Thoracic aorta (tissue), 2 donors: ENCODE measurements at regions not wholly inside any gene's neighbourhood (a gene's known extent, or its start where the extent isn't known, plus 50 kb on each side); places are given as distances from the start of the nearest gene placed in this dataset.

Experiments
- ATAC-seq: fragments of 150-250 bp; one replicate; pipeline ENCODE4 v1.8.0; 2017; ENCODE audit warnings: low read depth; ENCODE audit not compliant: insufficient number of reproducible peaks, low FRiP score
- DNase-seq: peaks from one replicate; pipeline ENCODE4 v3.0.0-alpha.2; 2020; ENCODE audit warnings: low spot score
- H3K27ac ChIP-seq, 2 donors: fragments of 200-600 bp; sonication (generic); 1 replicate in 1 of 2; 2 replicates in 1 of 2; pipeline ENCODE4 v1.5.1; 2016; ENCODE audit warnings: mild to moderate bottlenecking in 2 of 2, moderate library complexity in 2 of 2
- H3K27me3 ChIP-seq: fragments of 200-600 bp; sonication (generic); replicated peaks from 2 replicates; pipeline ENCODE4 v1.6.0; 2016; ENCODE audit warnings: mild to moderate bottlenecking; ENCODE audit not compliant: insufficient read depth
- H3K36me3 ChIP-seq: fragments of 200-600 bp; sonication (generic); one replicate; pipeline ENCODE4 v1.5.1; 2016
- H3K4me1 ChIP-seq, 2 donors: fragments of 200-600 bp; sonication (generic); 1 replicate in 1 of 2; 2 replicates in 1 of 2; pipeline versions ENCODE4 v1.5.1 to v1.6.0; 2016; ENCODE audit warnings: low read depth in 2 of 2, mild to moderate bottlenecking in 1 of 2; ENCODE audit not compliant: control insufficient read depth in 1 of 2
- H3K4me3 ChIP-seq: fragments of 200-600 bp; sonication (generic); 2 replicates; pipeline ENCODE4 v1.5.1; 2016; ENCODE audit warnings: mild to moderate bottlenecking
- H3K9me3 ChIP-seq: fragments of 200-600 bp; sonication (generic); 2 replicates; pipeline ENCODE4 v1.5.1; 2016
- TF ChIP-seq, protein P1 (sequence below): fragments of 200-600 bp; sonication (generic); IDR thresholded peaks from one replicate; pipeline ENCODE4 v1.5.1; 2019; ENCODE audit warnings: antibody characterized with exemption

DNA sequence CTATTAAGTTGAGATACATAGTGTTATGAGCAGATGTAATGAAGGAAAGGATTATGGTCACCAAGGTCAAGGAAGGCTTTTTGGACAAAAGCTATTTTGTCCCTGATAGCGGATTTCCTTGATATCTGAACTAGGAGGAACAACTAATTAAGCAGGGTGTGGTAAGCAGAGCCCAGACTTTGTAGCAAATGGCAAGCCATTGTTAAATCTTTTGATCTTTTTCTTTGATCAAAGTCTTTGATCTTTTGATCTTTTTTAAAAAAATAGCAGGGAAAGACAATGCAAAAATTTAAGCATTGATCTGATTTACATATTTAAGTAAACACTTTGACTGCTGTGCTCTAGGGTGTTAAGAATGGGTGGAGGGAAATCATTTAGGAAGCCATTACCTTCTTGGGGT lies 1242.0 kb downstream of the MAT2B start:
- Histone ChIP-seq H3K27ac (no peak overlapping the region), H3K9me3 (no peaks in the 10 kb centered on the region), H3K27me3 (no peaks in the 10 kb centered on the region), H3K4me3 (no peak overlapping the region), H3K4me1 (no peaks in the 10 kb centered on the region), H3K36me3 (no peaks in the 10 kb centered on the region)
- ATAC-seq (no peak), DNase-seq (no peak)
- TF ChIP-seq, protein P1, sequence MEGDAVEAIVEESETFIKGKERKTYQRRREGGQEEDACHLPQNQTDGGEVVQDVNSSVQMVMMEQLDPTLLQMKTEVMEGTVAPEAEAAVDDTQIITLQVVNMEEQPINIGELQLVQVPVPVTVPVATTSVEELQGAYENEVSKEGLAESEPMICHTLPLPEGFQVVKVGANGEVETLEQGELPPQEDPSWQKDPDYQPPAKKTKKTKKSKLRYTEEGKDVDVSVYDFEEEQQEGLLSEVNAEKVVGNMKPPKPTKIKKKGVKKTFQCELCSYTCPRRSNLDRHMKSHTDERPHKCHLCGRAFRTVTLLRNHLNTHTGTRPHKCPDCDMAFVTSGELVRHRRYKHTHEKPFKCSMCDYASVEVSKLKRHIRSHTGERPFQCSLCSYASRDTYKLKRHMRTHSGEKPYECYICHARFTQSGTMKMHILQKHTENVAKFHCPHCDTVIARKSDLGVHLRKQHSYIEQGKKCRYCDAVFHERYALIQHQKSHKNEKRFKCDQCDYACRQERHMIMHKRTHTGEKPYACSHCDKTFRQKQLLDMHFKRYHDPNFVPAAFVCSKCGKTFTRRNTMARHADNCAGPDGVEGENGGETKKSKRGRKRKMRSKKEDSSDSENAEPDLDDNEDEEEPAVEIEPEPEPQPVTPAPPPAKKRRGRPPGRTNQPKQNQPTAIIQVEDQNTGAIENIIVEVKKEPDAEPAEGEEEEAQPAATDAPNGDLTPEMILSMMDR: no peak

- DNase-seq (no peak), ATAC-seq (no peak)
- TF ChIP-seq, protein P1: no peak
Measured at GRCh38 chr5:164748861-164749260, 1243.4 kb downstream of the MAT2B start.

GRCh38 chr5:164753434-164753833 lies 1248.0 kb downstream of the MAT2B start:
- ATAC-seq: no peak
- H3K36me3 ChIP-seq: no peaks in the 10 kb centered on the region

More at GRCh38 chr5:164748861-164749260, 1243.4 kb downstream of the MAT2B start:
- H3K9me3 ChIP-seq: no peaks in the 10 kb centered on the region
- H3K27ac ChIP-seq: no peak overlapping the region
- H3K36me3 ChIP-seq: no peaks in the 10 kb centered on the region
- no peaks in the 10 kb centered on the region for H3K4me1 ChIP-seq
- no peaks in the 10 kb centered on the region for H3K27me3 ChIP-seq
- no peak overlapping the region for H3K4me3 ChIP-seq

GRCh38 chr5:164763206-164763605 lies 1257.8 kb downstream of the MAT2B start:
- no peaks in the 10 kb centered on the region for H3K4me1 ChIP-seq
- TF ChIP-seq, protein P1: no peak
- H3K9me3 ChIP-seq: no peaks in the 10 kb centered on the region
- no peak for DNase-seq
- no peaks in the 10 kb centered on the region for H3K27me3 ChIP-seq
- ATAC-seq: no peak
- H3K36me3 ChIP-seq: no peaks in the 10 kb centered on the region
- no peak overlapping the region for H3K4me3 ChIP-seq
- no peak overlapping the region for H3K27ac ChIP-seq

More at GRCh38 chr5:164753434-164753833, 1248.0 kb downstream of the MAT2B start:
- Histone ChIP-seq H3K27me3 (no peaks in the 10 kb centered on the region), H3K27ac (no peak overlapping the region), H3K9me3 (no peaks in the 10 kb centered on the region), H3K4me1 (no peaks in the 10 kb centered on the region), H3K4me3 (no peak overlapping the region)
- DNase-seq: no peak
- TF ChIP-seq, protein P1: no peak

GRCh38 chr5:164772122-164772521 lies 1266.7 kb downstream of the MAT2B start:
- no peaks in the 10 kb centered on the region for H3K9me3 ChIP-seq

More at GRCh38 chr5:164772122-164772521, 1266.7 kb downstream of the MAT2B start:
- ATAC-seq: no peak
- Histone ChIP-seq H3K4me1 (no peaks in the 10 kb centered on the region), H3K27me3 (no peaks in the 10 kb centered on the region), H3K4me3 (no peak overlapping the region), H3K27ac (no peak overlapping the region), H3K36me3 (no peaks in the 10 kb centered on the region)
- no peak for DNase-seq
- TF ChIP-seq, protein P1: no peak
